HG03354 (cell line): ENCODE measurements at regions not wholly inside any gene's neighbourhood (a gene's known extent, or its start where the extent isn't known, plus 50 kb on each side); places are given as distances from the start of the nearest gene placed in this dataset.
"Not testable (repeated sequence)": the region's sequence is repeated elsewhere in the genome, so short reads cannot be mapped to it uniquely, and the experiment has no call there.

Experiments
- ATAC-seq: cut with Tn5 transposase; IDR thresholded peaks from one replicate; pipeline ENCODE4 v1.9.1; 2021; ENCODE audit warnings: mild to moderate bottlenecking; ENCODE audit not compliant: unreplicated experiment, poor library complexity, severe bottlenecking

DNA sequence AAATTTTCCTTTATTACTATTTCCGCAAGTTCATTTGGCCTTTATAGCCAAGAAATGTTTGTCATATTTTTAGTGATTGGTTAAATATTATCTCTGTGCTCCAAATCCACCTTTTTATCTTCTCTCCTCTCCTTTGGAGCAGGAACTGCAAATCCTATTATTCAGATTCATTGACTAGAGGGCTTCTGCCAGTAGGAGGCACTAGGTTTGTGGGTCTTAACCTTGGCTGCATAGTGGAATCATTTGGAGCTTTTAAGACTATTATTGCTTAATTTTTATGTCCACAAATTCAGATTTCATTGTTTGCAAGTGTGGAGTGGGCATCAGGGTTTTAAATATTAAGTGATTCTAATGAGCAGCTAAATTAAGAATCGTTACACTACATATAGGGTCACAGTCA, 75.3 kb upstream of the SYT10 start:
- ATAC-seq, result no peak

GRCh38 chr12:33519566-33519965, 79.9 kb upstream of the SYT10 start:
- ATAC-seq, result no peak

- ATAC-seq, result not testable (repeated sequence)
These were observed 81.1 kb upstream of the SYT10 start for GRCh38 chr12:33520505-33521302.

DNA sequence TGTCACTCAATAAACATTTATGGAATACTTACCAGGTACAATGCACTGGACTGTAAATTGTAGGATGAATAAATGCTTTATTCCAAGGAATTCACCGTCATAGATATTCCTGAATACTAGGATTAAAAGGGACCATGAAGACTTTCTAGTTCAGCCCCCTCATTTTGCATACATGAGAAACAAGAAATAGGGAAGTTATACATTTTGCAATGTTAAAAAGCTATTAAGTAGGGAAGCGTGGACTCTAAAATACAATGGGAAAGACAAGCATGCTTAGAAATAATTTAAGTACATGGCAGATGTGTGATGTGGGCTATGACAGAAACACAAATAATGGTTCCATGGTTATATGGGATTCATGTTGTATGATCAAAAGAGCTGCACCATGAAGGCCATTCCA, 89.4 kb upstream of the SYT10 start:
- no peak for ATAC-seq

- ATAC-seq, result no peak
These were observed 90.2 kb upstream of the SYT10 start for GRCh38 chr12:33529810-33530209.

DNA sequence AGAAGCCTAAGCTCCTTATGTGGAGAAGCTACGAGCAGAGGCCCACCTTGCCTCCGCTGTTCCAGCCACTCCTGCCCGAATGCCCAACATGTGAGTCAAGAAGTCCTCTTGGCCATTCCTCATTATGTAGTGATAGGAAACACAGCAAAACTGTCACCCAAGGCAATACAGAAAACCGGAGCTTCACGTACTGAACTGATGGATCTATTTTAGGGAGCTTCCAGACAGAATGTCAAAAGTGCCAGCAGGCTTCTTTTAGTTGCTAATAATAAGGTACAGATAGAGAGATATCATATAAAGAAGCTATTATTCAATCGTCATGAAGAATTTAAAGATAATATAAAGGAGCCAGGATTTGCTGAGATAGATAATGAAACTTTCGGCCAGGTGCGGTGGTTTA, 91.6 kb upstream of the SYT10 start:
- no peak for ATAC-seq

DNA sequence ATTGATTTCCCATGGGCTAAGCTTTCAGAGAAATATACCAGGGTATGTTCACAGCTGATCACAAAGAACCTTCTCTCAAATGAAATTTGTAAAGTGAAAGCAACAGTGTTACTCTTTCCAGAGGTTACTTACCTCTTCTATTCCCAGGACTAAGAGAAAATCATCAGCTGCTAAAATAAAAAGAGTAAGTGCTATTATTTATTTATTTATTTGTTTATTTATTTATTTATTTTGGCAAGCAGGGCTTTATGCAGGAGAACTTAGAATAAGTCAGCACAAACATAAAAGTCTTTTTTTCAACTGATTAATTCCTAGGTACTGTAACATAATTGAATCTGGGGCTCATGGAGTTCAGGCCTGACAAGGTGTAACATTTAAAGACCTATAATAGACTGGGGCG, 93.9 kb upstream of the SYT10 start:
- ATAC-seq, result no peak

DNA sequence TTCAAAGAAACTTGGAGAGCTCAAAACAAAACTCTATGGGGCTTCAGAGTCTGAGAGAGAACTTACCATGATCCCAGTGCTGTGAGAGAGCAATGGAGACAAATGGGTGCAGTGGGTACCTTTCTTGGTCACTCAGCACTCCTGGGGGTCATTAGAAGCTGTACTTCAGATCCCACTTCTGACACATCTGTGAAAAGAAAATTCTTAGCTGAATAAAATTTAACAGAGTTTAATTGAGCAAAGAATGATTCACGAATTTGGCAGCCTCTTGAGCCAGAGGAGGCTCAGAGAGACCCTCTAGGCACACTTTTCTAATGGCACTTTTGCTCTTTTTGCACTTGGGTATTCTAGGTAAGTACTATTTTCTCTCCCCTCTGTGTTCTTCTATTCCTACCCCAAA, 96.8 kb upstream of the SYT10 start:
- no peak for ATAC-seq

- ATAC-seq, result no peak
These were observed 106.4 kb upstream of the SYT10 start for GRCh38 chr12:33546004-33546403.

GRCh38 chr12:33547084-33547483, 107.5 kb upstream of the SYT10 start:
- ATAC-seq, result no peak

DNA sequence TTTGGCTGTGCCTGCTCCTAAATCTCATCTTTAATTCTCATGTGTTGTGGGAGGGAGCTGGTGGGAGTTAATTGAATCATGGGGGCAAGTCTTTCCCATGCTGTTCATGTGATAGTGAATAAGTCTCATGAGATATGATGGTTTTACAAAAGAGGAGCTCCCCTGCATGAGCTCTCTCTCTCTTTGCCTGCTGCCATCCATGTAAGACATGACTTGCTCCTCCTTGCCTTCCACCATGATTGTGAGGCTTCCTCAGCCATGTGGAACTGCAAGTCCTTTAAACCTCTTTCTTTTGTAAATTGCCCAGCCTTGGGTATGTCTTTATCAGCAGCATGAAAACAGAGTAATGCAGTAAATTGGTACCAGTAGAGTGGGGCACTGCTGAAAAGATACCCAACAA, 110.6 kb upstream of the SYT10 start:
- not testable (repeated sequence) for ATAC-seq

DNA sequence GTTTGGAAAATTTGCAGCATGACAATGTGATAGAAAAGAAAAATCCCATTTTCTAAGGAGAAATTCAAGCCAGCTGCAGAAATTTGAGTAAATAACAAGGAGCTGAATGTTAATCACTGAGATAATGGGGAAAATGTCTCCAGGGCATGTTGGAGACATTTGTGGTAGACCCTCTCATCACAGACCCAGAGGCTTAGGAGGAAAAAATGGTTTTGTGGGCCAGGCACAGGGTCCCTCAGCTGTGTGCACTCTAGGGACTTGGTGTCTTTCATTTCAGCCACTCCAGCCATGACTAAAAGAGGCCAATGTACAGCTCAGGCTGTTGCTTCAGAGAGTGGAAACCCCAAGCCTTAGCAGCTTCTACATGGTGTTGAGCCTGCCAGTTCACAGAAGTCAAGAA, 111.4 kb upstream of the SYT10 start:
- no peak for ATAC-seq

- no peak for ATAC-seq
These were observed 115.5 kb upstream of the SYT10 start for GRCh38 chr12:33555128-33555527.

DNA sequence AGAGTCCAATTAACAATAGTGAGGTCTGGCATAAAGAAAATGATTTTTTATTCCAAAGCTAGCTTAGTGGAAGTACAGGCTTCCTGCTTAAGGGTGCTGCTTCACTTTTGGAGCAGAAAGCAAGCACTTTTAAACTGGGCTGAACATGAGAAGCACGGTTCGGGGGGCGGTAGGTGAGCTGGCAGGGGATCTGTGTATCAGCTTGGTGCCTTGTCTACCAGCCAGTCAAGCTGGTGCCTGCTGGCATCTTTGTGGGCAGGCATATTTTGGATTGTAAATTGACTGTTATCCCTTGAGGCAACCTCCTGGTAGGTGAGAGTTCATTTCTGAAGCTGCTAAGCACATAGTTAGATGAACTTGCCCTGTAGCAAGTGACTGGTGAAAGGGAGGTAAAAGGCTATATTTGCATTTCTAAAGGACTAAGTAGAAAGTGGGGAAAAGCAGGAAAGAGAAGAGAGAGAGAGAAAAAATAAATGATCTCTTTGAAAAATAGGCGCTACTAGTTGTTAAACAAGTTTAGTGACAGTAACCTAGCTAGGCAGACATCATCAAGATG, 121.1 kb upstream of the SYT10 start:
- no peak for ATAC-seq

- ATAC-seq, result no peak
These were observed 122.8 kb upstream of the SYT10 start for GRCh38 chr12:33562401-33562800.

- no peak for ATAC-seq
These were observed 126.8 kb upstream of the SYT10 start for GRCh38 chr12:33566403-33566802.

DNA sequence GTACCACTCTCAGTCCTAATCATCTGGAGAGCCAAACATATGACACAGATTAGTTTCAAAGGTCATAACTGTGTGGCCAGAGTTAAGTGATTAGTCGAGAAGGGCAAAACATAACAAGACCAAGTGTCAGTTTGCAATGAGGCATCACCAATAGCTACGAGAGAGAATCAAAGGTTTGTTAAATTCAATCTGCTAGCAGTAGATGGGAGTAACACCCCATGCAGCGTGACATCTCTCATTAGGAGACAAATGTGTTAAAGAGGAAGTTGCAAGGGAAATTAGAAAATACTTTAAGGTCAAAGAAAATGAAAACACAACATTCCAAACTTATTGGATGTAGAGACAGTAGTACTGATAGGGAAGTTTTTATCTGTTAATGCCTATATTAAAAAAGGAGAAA, 135.7 kb upstream of the SYT10 start:
- ATAC-seq, result no peak

DNA sequence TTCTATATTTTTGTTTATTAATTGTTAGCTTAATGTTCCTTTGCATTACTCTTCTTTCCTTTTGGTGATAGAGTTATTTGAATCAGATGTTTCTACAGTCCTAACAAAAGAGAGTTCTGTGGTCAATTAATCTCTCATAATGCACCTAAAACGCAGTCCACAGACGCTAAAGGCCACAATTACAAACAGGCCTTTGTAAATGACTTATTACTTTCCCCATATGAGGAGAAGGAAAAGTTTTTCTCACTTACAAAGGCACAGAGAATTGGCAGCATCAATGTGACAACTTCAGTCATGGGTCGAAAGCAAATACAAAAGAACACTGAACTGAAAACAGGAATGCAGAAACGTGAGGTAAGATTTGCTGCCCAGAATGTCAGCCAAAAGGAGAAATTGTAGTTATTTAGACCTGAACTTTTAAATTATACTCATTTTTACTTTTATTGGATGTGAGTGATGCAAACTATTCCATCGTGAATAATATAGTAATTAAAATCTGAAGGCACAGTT, 142.0 kb upstream of the SYT10 start:
- no peak for ATAC-seq

DNA sequence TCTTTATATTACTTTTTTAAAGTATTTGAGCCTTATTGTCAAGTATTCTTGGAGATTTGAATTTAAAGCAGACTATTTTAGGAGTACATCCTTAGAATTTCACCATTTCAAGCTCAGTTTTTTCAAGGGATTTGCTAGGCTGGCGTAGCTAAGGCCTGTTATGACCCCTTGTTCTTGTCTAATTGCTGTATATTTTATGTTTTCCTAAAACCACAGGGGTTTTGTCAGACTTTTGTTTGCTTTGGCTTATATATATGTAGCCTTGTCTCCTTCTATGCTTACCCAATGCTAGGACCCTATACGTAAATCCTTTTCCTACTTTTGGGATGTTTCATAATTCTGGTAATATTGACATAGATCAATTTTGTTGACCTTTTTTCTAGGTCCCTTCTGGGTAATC, 147.0 kb upstream of the SYT10 start:
- no peak for ATAC-seq

DNA sequence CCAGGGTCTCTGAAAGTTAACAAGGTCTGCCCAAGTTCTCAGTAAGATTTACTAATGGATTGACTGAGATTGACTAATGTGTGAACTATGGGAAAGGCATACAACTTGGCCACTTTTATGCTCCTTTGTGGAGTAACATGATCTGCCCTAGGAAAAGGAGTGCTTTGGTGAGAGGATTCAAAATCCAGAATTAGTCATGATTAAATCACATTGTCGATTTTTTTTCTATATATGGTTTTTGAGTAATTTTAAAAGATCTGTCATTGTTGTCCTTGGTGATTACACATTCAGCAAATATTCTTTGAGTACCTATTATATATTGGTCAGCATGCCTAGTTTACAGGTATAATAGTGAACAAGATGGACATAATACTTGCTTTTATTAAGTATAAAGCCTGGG, 147.7 kb upstream of the SYT10 start:
- no peak for ATAC-seq
